GM18502 (cell line): ENCODE measurements at regions not wholly inside any gene's neighbourhood (a gene's known extent, or its start where the extent isn't known, plus 50 kb on each side); places are given as distances from the start of the nearest gene placed in this dataset.
"Not testable (repeated sequence)": the region's sequence is repeated elsewhere in the genome, so short reads cannot be mapped to it uniquely, and the experiment has no call there.

Experiments
- ATAC-seq: cut with Tn5 transposase; IDR thresholded peaks from one replicate; pipeline ENCODE4 v1.9.1; 2021; ENCODE audit warnings: mild to moderate bottlenecking; ENCODE audit not compliant: unreplicated experiment, poor library complexity

GRCh38 chr12:90712671-90713070 is 242.3 kb downstream of the CCER1 start:
- ATAC-seq = no peak

GRCh38 chr12:90710711-90711110 is 244.3 kb downstream of the CCER1 start:
- ATAC-seq = no peak

GRCh38 chr12:90706036-90706435 is 248.9 kb downstream of the CCER1 start:
- ATAC-seq = no peak

GRCh38 chr12:90695415-90695814 is 259.6 kb downstream of the CCER1 start:
- ATAC-seq = no peak

GRCh38 chr12:90690120-90690519 is 264.9 kb downstream of the CCER1 start:
- peak; percentile 49 for ATAC-seq

GRCh38 chr12:90687682-90688081 is 267.3 kb downstream of the CCER1 start:
- ATAC-seq = not testable (repeated sequence)

GRCh38 chr12:90683871-90684270 is 271.1 kb downstream of the CCER1 start:
- ATAC-seq = no peak

GRCh38 chr12:90682398-90682797 is 272.6 kb downstream of the CCER1 start:
- ATAC-seq = no peak

- ATAC-seq = no peak
Measured at GRCh38 chr12:90679674-90680073, 275.3 kb downstream of the CCER1 start.

GRCh38 chr12:90677552-90677951 is 277.4 kb downstream of the CCER1 start:
- ATAC-seq = no peak

- no peak for ATAC-seq
Measured at GRCh38 chr12:90677055-90677454, 277.9 kb downstream of the CCER1 start.

GRCh38 chr12:90675106-90675505 is 279.9 kb downstream of the CCER1 start:
- ATAC-seq = no peak

- no peak for ATAC-seq
Measured at GRCh38 chr12:90672081-90672480, 282.9 kb downstream of the CCER1 start.

- ATAC-seq = not testable (repeated sequence)
Measured at GRCh38 chr12:90663949-90664348, 291.0 kb downstream of the CCER1 start.

- ATAC-seq = no peak
Measured at GRCh38 chr12:90659060-90659459, 295.9 kb downstream of the CCER1 start.

- ATAC-seq = no peak
Measured at GRCh38 chr12:90653040-90653439, 301.9 kb downstream of the CCER1 start.

GRCh38 chr12:90652280-90652679 is 302.7 kb downstream of the CCER1 start:
- ATAC-seq = no peak

GRCh38 chr12:90645181-90645580 is 309.8 kb downstream of the CCER1 start:
- ATAC-seq = no peak

GRCh38 chr12:90631591-90632212 is 323.3 kb downstream of the CCER1 start:
- ATAC-seq = no peak

GRCh38 chr12:90630006-90630405 is 325.0 kb downstream of the CCER1 start:
- no peak for ATAC-seq

- ATAC-seq = no peak
Measured at GRCh38 chr12:90628213-90628612, 326.8 kb downstream of the CCER1 start.

GRCh38 chr12:90627180-90627896 is 327.6 kb downstream of the CCER1 start:
- ATAC-seq = peak; percentile 55
